ENCODE measurements at regions not wholly inside any gene's neighbourhood (a gene's known extent, or its start where the extent isn't known, plus 50 kb on each side); places are given as distances from the start of the nearest gene placed in this dataset.

DNA sequence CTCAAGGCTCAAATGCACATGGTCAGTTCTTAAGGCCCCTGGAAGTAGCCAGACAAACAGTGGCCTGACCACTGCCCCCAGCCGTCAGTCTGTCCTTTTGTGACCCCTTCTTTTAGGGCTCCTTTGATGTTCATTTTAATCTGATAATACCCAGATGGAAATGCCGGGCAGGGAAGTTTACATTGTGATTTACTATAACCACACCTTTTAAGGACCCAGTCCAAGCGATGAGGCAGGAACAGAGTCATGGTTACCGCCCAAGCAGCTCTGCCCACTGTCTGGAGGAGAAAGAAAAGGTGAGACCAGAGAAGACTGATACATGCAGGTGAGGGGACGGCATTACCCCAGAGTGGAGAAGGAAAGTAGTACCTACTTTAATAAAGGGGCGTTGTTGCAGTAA lies 110.6 kb downstream of the PLEKHG1 start:
- no peak overlapping the region for H2BK12ac ChIP-seq (ENCODE audit: low read depth, low read length)
- no peaks in the 10 kb centered on the region for H3K79me1 ChIP-seq (ENCODE audit: low read depth, low read length)
- FAIRE-seq: no peak
- no peak overlapping the region for H3K4me2 ChIP-seq (ENCODE audit: insufficient read depth in 1 of 2, low read depth in 2 of 2, low read length in 2 of 2)
- H2BK120ac ChIP-seq (replicated peaks; ENCODE audit: low read depth, low read length): no peak overlapping the region
- no peak overlapping the region for H3K23ac ChIP-seq (ENCODE audit: insufficient read length)
- H3K27ac ChIP-seq (ENCODE audit: low read depth, low read length): no peak overlapping the region
- no peak overlapping the region for H2BK20ac ChIP-seq (ENCODE audit: low read length)
- H3K27me3 ChIP-seq (replicated peaks in 1 of 4; ENCODE audit: control insufficient read depth in 3 of 4, extremely low read depth in 1 of 4, insufficient read depth in 3 of 4, low read length in 3 of 4): no peaks in the 10 kb centered on the region
- no peak overlapping the region for H3K9ac ChIP-seq (replicated peaks in 1 of 4; ENCODE audit: extremely low read depth in 1 of 4, low read depth in 3 of 4, low read length in 3 of 4)
- no peak overlapping the region for H3K4me3 ChIP-seq (ENCODE audit: extremely low read depth in 1 of 4, insufficient read depth in 2 of 4, low read depth in 3 of 4, low read length in 4 of 4)
- H2BK15ac ChIP-seq (ENCODE audit: low read length): no peak overlapping the region
- ChIA-PET CTCF (ENCODE audit: partially characterized antibody) (no interaction called here), POLR2A (ENCODE audit: partially characterized antibody) (no interaction called here)
- H3K18ac ChIP-seq (ENCODE audit: extremely low read depth, low read length): no peak overlapping the region
- H3K79me2 ChIP-seq (ENCODE audit: control insufficient read depth in 1 of 2, insufficient read depth in 2 of 2, low read length in 2 of 2): no peaks in the 10 kb centered on the region
- WGBS, 2 experiments (ENCODE audit: extremely low coverage in 1 of 2, insufficient coverage in 1 of 2, insufficient read length in 1 of 2, insufficient replicate concordance in 2 of 2, low coverage in 1 of 2, low lambda C conversion rate in 2 of 2, missing lambda C conversion rate in 1 of 2): 73% methylated on average over 6 of the region's 6 CpGs; no CpG with 5 or more reads in 1 of the 2 experiments
- no peak overlapping the region for H4K5ac ChIP-seq (ENCODE audit: insufficient read length, low read depth, low read length)
- H2AK5ac ChIP-seq (ENCODE audit: low read depth, low read length): no peak overlapping the region
- H4K91ac ChIP-seq (replicated peaks; ENCODE audit: insufficient read length, low read length): no peak overlapping the region
- H3K56ac ChIP-seq (replicated peaks; ENCODE audit: insufficient read length, low read depth, low read length): no peak overlapping the region
- H4K20me1 ChIP-seq (replicated peaks in 1 of 2; ENCODE audit: control insufficient read depth in 1 of 2, insufficient read depth in 2 of 2, low read length in 2 of 2): no peaks in the 10 kb centered on the region
- TF ChIP-seq TAF1 (IDR thresholded peaks at IDR 0.05; ENCODE audit: low read depth, low read length) (no peak), CHD1 (IDR thresholded peaks at IDR 0.05; ENCODE audit: low read depth, low read length) (no peak)
- H3K23me2 ChIP-seq (ENCODE audit: low read depth, low read length): no peaks in the 10 kb centered on the region
- H3K14ac ChIP-seq (ENCODE audit: insufficient read length): no peak overlapping the region
- no peak overlapping the region for H3K4ac ChIP-seq (replicated peaks; ENCODE audit: insufficient read length, low read depth, low read length)
- H3K9me3 ChIP-seq (ENCODE audit: insufficient read depth in 2 of 2, low read depth in 1 of 2, low read length in 1 of 2): no peaks in the 10 kb centered on the region
- no peak overlapping the region for H2BK5ac ChIP-seq (ENCODE audit: low read depth, low read length)
- no peak overlapping the region for H2AFZ ChIP-seq (ENCODE audit: low read length)
- no peaks in the 10 kb centered on the region for H3K36me3 ChIP-seq (ENCODE audit: control insufficient read depth in 2 of 4, insufficient read depth in 4 of 4, low read length in 3 of 4)
- DNase-seq (ENCODE audit: low read depth in 1 of 2, low spot score in 2 of 2): no peak
- H4K8ac ChIP-seq (ENCODE audit: extremely low read depth, insufficient read depth, low read length): no peak overlapping the region
- peaks cover 0 to 6% (median under 1%) of the 10 kb centered on the region in 4 experiments; a peak in 2 of 7 replicates for H3K4me1 ChIP-seq (replicated peaks in 1 of 4; ENCODE audit: control insufficient read depth in 3 of 4, insufficient read depth in 4 of 4, low read length in 3 of 4)

Data from H1 (cell line).